BJ (cell line): ENCODE measurements at regions not wholly inside any gene's neighbourhood (a gene's known extent, or its start where the extent isn't known, plus 50 kb on each side); places are given as distances from the start of the nearest gene placed in this dataset.

Experiments
- CTCF ChIA-PET: fragments of 350-600 bp; formaldehyde crosslinking; extraction: SDS; loops from one replicate; lab custom pipeline; 2021; ENCODE audit warnings: antibody characterized with exemption, inconsistent platforms; lab: Yijun Ruan, JAX
- POLR2A ChIA-PET: fragments of 300-600 bp; sonication (Branson Sonifier 250); formaldehyde crosslinking; extraction: SDS; loops from one replicate; lab custom pipeline; 2021; ENCODE audit warnings: antibody characterized with exemption; lab: Charles Lee
- DNase-seq: peaks from one replicate; pipeline ENCODE4 v3.0.0-alpha.2; 2011; ENCODE audit warnings: low read depth
- H3K27me3 ChIP-seq: 2 replicates; pipeline ENCODE4 v1.6.0; 2011; ENCODE audit warnings: low read length; ENCODE audit not compliant: control insufficient read depth, insufficient read depth
- H3K36me3 ChIP-seq: 2 replicates; pipeline ENCODE4 v1.5.1; 2011; ENCODE audit warnings: low read length; ENCODE audit not compliant: control insufficient read depth, insufficient read depth
- H3K4me3 ChIP-seq: 2 replicates; pipeline ENCODE4 v1.5.1; 2011; ENCODE audit warnings: low read depth, mild to moderate bottlenecking, control low read depth, low read length
- CTCF ChIP-seq: IDR thresholded peaks from 2 replicates; pipeline ENCODE4 v1.5.1; 2011; ENCODE audit warnings: low read depth, mild to moderate bottlenecking, control low read depth, inconsistent platforms, low read length, moderate library complexity; ENCODE audit not compliant: insufficient read depth

DNA sequence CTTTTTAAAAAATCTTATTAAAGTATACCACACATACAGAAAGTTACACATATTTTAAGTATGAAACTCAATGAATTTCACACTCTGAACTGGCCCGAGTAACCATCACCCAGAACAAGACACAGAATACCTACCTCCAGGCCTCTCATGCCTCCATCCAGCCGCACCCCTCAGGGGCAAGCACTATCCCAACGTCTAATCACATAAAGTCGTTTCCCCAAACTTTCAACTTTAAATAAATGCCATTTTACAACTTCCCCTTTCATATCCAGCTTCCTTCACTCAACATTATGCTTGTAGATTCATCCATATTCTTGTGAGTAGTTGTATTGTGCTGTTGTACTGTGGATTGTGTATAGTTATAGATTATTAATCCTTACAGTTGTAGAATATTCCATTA is 539.1 kb downstream of the CD83 start:
- CTCF ChIA-PET, result interaction anchor here (1.0 kb wide), 1 partner anchor 156 kb away, joined by 4 read pairs; no protein-coding TSS in a partner anchor

DNA sequence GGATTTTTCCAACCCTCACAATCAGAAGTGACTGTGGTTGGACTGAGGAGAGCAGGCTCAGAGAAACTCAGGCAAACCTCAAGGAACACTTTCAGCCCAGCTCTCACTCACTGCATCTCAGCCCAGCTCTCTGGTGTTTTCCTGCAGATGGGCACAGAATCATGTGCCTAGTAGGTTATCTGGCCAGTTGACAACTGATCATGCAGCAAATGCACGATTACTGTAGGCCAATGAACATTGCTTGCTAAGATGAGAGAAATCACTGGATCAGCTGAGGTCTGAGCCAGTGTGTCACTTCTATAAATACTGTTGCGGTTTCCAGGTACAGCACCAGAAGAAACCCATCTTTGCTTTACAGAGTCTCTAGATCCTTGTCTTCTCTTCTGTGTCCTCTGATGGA is 540.5 kb downstream of the CD83 start:
- DNase-seq, result no peak
- Histone ChIP-seq H3K4me3 (no peak overlapping the region), H3K36me3 (no peaks in the 10 kb centered on the region), H3K27me3 (no peaks in the 10 kb centered on the region; the same call in 1 of the 2 replicates)
- no peak for TF ChIP-seq CTCF
- CTCF ChIA-PET, result no interaction called here
- POLR2A ChIA-PET, result no interaction called here

More for the DNA sequence above, 539.1 kb downstream of the CD83 start:
- no peak overlapping the region for H3K4me3 ChIP-seq
- no peaks in the 10 kb centered on the region; the same call in 1 of the 2 replicates for H3K27me3 ChIP-seq
- DNase-seq, result no peak
- POLR2A ChIA-PET, result no interaction called here
- H3K36me3 ChIP-seq, result no peaks in the 10 kb centered on the region
- TF ChIP-seq CTCF, result no peak

DNA sequence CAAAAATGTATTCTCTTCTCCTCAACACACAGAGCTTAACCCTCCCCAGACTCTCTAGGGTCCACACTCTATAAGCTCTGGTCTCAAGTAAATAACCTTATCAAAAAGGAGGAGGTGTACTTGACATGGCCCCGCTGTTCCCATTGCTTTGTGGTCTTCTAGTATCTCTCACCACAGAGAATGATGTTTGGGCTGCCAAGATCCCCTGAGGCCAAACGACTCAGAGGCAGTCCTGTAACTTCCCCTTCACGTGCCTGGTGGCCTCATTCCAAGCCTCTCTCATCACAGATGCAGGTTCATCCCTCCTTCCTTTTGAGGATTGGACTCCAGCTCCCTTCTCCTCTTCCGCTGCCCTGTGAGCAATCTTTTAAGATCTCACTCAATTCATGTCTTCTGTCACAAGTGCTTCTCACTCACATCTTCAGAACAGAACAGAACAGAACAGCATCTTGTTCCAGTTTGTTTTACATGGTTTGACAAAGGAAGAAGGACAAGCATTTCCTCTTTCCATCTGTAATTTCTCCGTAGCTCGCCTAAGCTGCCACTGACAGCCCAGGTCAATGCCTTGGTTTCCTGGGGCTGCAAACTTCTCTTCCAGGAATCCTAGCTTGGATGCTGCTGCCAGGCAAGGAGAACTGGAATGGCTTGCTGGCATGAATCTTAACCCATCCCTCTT is 541.5 kb downstream of the CD83 start:
- TF ChIP-seq CTCF, result no peak
- Histone ChIP-seq H3K36me3 (no peaks in the 10 kb centered on the region), H3K4me3 (no peak overlapping the region), H3K27me3 (no peaks in the 10 kb centered on the region; the same call in 1 of the 2 replicates)
- DNase-seq, result peak; percentile 47
- POLR2A ChIA-PET, result no interaction called here
- CTCF ChIA-PET, result interaction anchor here (1.0 kb wide), 1 partner anchor 10 kb away, joined by 3 read pairs; no protein-coding TSS in a partner anchor

- TF ChIP-seq CTCF, result no peak
- POLR2A ChIA-PET, result no interaction called here
Measured at GRCh38 chr6:14659841-14660240, 542.3 kb downstream of the CD83 start.

DNA sequence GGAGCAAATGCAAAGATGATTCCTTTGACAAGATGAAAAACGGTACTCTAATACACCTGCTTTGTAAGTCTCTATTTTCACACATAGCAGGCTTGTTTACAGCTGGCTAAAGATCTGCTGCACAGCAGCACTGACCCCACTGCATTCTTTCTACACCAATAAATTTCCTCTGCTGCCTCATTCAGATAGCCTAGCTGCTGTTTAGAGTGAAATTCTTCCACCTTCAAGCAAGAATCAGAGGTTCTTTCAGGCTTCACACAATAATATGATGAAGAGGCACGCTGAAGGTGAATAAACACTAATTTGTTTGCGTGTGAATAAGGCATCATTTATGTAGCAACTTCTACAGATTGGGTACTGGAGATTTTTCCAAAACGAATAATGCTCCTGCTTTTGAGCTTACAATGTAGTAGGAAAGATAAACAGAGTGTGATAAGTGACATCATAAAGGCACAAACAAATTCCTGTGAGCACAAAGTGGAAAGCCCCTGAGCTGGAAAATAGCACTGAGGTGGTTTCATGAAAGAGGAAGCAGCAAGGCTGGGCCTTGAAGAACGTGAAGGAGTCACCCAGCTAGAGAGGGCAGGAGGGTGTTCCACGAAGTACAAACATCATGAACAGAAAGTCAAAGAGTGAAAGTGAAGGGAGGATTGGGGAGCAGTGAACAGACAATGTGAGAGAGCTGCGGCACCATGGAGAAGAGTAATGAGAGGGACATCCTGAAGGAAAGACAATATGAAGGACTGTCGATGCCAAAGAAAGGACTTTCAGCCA is 543.4 kb downstream of the CD83 start:
- ChIA-PET CTCF (interaction anchor here (1.9 kb wide), 1 partner anchor 13 kb away, joined by 4 read pairs; no protein-coding TSS in a partner anchor), POLR2A (no interaction called here)
- Histone ChIP-seq H3K36me3 (no peaks in the 10 kb centered on the region), H3K4me3 (no peak overlapping the region), H3K27me3 (no peaks in the 10 kb centered on the region)
- no peak for TF ChIP-seq CTCF
- no peak for DNase-seq

More at GRCh38 chr6:14659841-14660240, 542.3 kb downstream of the CD83 start:
- Histone ChIP-seq H3K4me3 (no peak overlapping the region), H3K36me3 (no peaks in the 10 kb centered on the region), H3K27me3 (no peaks in the 10 kb centered on the region; the same call in 1 of the 2 replicates)
- DNase-seq, result no peak
- CTCF ChIA-PET, result interaction anchor here (1.0 kb wide), 1 partner anchor 10 kb away, joined by 3 read pairs; no protein-coding TSS in a partner anchor
